HG02759 (cell line): ENCODE measurements at regions not wholly inside any gene's neighbourhood (a gene's known extent, or its start where the extent isn't known, plus 50 kb on each side); places are given as distances from the start of the nearest gene placed in this dataset.
"Not testable (repeated sequence)": the region's sequence is repeated elsewhere in the genome, so short reads cannot be mapped to it uniquely, and the experiment has no call there.

ENCODE experiments used
- ATAC-seq: cut with Tn5 transposase; IDR thresholded peaks from one replicate; pipeline ENCODE4 v1.9.1; 2021; ENCODE audit warnings: mild to moderate bottlenecking, moderate library complexity; ENCODE audit not compliant: unreplicated experiment

DNA sequence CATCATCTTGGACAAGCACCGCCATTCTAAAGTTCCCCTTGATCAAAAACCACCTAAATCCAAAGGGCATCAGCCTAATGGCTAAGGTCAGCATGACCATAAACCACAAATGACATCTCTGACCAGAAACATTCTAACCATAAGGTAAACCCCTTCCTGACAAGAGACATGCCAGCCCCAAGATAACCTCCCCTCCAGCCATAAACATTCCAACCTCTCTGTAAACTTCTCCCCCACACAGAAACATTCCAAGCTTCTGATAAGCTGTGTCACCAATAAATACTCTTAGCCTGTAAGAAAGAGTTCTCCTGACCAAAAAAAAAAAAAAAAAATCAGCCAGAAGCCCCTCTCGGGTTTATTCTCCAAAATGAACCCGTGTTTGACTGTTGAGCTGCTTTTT is 268.2 kb downstream of the RNF152 start:
- ATAC-seq, result not testable (repeated sequence)

DNA sequence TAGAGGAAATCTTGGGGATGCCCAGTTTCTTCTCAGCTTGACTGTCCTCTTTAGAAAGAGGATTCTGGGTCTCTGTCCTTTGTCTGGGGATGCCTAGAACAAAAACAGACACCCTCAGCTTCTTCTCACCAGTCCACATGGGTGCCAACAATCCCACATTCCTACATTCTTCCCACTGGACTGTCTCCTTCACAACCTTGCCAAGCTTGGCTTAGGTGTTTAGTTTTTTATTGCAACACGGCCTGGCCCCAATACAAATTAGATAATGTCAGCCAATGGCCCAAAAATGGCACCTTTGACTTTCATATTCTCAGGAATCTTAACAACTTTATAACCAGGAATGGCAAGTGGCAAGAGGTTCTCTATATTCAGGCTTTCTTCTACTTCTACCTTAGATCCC is 273.0 kb downstream of the RNF152 start:
- no peak for ATAC-seq

DNA sequence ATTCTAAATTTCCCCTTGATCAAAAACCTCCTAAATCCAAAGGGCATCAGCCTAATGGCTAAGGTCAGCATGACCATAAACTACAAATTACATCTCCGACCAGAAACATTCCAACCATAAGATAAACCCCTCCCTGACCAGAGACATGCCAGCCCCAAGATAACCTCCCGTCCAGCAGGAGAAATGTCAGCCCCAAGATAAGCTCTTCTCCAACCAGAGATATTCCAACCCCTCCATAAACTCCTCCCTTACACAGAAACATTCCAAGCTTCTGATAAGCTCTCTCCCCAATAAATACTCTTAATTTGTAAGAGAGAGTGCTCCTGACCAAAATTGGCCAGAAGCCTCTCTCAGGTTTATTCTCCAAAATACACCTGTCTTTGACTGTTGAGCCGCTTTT is 274.0 kb downstream of the RNF152 start:
- no peak for ATAC-seq

DNA sequence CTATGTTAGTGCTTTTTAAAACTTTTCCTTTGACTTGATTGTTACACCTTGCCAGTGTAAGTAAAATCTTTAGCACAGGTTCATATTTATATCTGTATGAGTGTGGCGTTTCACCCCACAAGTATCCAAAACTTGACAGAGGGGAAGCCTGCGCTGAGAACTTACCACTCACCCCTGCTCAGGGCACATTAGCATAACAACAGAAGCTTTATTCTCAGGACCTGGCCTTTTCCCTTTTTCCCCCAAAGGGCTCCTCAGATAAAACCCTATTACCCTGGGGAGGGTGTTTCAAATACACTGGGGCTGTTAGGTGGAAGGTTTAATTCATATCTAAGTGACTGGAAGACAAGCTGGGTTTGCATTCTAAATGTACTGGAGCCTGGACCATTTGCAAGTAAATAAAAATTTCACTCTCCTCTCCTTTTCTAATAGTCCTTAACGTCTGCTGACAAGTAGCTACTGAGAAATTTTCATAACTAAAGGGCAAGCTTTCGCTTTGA is 276.6 kb downstream of the RNF152 start:
- no peak for ATAC-seq

DNA sequence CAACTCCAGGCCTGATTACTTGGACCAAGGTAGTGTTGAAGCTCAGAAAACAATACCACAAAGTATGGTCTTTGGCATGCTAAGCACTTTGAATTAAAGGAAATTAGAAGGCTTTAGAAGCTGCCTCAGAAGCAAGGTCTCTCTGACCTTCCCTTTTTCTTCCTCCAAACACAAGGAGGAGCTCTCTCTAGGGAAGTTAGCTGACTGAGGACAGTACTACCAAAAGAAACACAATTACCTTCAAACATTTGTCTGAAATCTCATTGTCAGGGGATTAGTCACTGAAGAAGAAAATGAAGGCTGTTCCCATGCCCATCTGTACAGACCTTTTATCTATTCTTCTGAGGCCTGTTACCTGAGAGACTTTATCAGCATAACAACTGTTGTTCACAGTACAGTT is 279.3 kb downstream of the CDH20 start:
- ATAC-seq, result no peak

DNA sequence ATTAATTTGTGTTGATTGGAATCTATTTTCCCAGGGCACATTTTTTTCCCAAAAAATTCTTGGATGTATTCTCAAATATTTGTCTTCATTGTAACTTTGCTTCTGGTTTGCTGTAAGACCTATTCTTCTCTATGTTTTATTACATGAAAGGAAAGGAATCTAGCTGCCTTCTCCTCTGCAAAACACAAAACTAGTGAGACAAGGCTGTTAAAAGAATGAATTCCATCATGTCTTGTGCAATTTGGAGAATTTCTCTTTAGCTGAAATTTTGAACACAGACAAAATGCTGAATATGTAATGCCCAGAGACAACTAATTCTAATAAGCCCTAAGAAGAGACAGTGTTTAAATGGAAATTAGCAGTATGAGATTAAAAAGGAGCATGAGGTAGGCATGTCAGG is 275.9 kb downstream of the CDH20 start:
- no peak for ATAC-seq

DNA sequence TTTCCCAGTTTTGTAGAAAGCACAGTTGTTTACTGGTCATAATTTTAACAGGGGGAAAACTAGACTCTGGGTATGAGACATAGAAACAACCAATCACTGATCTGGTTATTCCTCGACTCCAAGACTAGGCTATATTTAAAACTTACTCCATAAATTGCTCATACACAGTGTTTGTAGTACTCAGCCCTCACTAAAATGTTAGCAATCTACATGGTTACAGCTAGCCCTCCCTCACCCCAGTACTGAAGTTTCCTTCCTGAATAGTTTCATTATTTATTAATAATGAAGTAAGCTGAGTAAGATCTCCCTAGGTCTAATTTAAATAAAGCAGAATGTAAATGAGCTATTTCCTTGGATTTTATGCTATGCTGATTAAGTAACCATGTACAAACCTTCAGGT is 275.1 kb downstream of the CDH20 start:
- ATAC-seq, result no peak

DNA sequence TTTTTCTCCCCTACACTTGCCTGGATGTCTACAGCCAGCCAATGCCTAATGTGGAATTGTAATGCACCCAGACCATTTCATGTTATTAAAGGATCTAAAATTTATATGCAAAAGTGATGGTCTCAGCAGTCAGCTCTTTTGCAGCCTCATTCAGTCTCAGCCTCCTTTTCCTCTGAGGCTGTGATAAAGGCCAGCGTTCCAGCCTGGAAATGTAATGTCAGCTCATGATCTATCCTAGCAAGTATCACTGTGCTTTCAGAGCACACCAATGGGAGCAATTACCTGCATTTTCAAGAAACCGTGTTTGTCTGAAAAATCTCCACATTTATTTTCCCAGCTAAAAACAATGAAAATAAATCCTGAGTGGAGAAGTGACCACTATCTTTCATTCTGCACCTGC is 274.6 kb downstream of the CDH20 start:
- ATAC-seq, result no peak

DNA sequence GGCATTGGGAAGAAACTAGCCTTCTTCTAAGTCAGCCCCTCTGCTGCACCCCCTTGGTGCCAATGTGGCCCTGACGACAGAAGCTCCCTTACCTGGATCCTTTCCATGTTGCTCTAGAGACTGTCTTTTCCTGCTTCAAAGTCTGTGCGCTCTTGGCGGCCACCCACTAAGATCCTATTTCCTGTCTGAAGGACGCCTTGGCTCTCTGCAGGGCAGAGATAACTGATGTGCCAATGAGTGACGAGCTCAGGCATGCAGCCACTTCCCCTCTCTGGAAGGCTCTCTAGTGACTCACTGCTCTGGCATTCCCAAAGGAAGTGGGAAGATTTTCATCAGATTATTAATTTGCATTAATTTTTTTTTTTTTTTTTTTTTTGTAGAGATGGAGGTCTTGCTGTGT is 273.5 kb downstream of the CDH20 start:
- ATAC-seq, result no peak

DNA sequence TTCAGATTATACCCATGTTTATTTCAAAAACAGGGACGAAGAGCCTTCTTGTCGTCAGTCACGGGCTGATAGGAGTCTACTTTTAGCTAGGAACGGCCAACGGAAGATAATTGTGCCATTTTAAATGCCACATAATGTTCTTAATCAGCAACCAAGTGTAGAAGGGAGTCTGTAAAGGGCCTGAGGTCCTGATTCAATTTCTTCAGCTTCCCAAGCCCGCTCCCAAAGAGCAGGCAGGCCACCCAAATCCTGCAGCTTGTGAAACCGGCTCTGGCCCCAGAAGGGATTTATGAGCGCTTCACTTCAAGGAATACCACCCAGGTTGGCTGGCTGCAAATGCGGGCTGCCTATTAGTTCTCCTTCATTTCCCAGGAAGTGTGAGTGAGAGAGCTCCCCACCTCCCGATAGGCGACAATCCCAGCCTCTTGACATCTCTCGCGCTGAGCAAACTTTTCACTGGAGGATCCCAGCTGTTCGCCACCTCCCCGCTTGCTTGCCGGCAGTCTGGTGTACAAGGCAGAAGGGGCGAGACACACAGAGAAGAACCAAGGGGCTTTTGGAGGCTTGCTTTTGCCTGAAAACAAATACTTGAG is 272.9 kb downstream of the CDH20 start:
- ATAC-seq, result no peak

DNA sequence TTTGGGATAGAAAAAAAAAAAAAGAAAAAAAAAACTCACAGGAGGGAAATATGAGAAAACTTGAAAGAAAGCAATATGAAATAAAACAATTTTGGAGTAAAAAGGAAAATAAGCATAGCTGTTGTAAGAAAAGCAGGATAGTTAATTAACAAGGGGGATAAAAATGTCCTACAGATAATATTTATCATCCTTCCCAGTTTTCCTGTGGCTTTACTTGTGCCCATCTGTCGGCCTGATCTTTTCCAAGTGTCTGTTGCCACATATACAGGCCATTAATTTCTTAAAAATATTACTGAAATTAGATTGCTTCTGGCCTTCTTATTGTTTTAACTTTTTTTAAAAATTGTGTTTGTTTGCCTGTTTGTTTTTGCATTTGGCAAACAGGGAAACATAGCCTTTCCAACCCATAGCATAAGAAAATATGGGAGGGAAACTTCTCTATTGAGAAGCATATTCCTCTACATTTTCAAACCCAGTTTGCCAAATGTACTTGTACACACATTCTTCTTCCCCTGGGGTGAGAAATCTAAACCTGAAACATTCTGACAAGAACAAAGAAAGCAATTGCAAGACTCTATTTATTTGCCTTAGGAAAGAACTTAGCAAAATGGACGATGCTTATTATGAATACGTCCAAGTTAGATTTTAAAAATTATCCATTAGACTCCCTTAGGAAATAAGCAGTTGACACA is 272.3 kb downstream of the CDH20 start:
- ATAC-seq, result no peak
